Sciatic nerve (tissue), 2 donors: ENCODE measurements at regions not wholly inside any gene's neighbourhood (a gene's known extent, or its start where the extent isn't known, plus 50 kb on each side); places are given as distances from the start of the nearest gene placed in this dataset.
"Not testable (repeated sequence)": the region's sequence is repeated elsewhere in the genome, so short reads cannot be mapped to it uniquely, and the experiment has no call there.

Source experiments
- ATAC-seq: fragments of 200-7000 bp; cut with Tn5 transposase; one replicate; pipeline ENCODE4 v1.9.1; 2020; ENCODE audit warnings: mild to moderate bottlenecking, moderate library complexity
- DNase-seq: peaks from one replicate; pipeline ENCODE4 v3.0.0-alpha.2; 2020; ENCODE audit warnings: low spot score
- intact Hi-C: fragments of 100-400 bp; cut with DNase I; formaldehyde crosslinking; loops from one replicate; pipeline ENCODE4 v1.14.2; 2022
- donor health status: DM: no; HTN: no; CAD: no.
- donor health status: DM: no; HTN: no; CAD: no.

- DNase-seq (no peak), ATAC-seq (no peak)
- intact Hi-C loops = no loop called here
Measured at GRCh38 chr3:6671363-6671762, 189.6 kb upstream of the GRM7 start.

GRCh38 chr3:6679510-6679909 is 181.4 kb upstream of the GRM7 start:
- intact Hi-C loops = no loop called here
- no peak for DNase-seq
- ATAC-seq = no peak

- no peak for ATAC-seq
- intact Hi-C loops = no loop called here
- no peak for DNase-seq
Measured at GRCh38 chr3:6680119-6680806, 180.7 kb upstream of the GRM7 start.

- no peak for ATAC-seq
- no peak for DNase-seq
- intact Hi-C loops = no loop called here
Measured at GRCh38 chr3:6697285-6697684, 163.6 kb upstream of the GRM7 start.

- DNase-seq = no peak
- intact Hi-C loops = no loop called here
Measured at GRCh38 chr3:6697722-6698121, 163.2 kb upstream of the GRM7 start.

GRCh38 chr3:6704817-6705216 is 156.1 kb upstream of the GRM7 start:
- ATAC-seq, intact Hi-C loops: not testable (repeated sequence)

More at GRCh38 chr3:6697722-6698121, 163.2 kb upstream of the GRM7 start:
- no peak for ATAC-seq

GRCh38 chr3:6706777-6707176 is 154.1 kb upstream of the GRM7 start:
- no peak for ATAC-seq
- intact Hi-C loops = no loop called here
- no peak for DNase-seq

More at GRCh38 chr3:6704817-6705216, 156.1 kb upstream of the GRM7 start:
- not testable (repeated sequence) for DNase-seq

GRCh38 chr3:6709178-6709577 is 151.7 kb upstream of the GRM7 start:
- ATAC-seq (no peak), DNase-seq (no peak)
- intact Hi-C loops = no loop called here

GRCh38 chr3:6714962-6715361 is 146.0 kb upstream of the GRM7 start:
- intact Hi-C loops = no loop called here
- no peak for DNase-seq
- ATAC-seq = no peak

GRCh38 chr3:6716420-6716819 is 144.5 kb upstream of the GRM7 start:
- intact Hi-C loops = no loop called here
- no peak for ATAC-seq
- DNase-seq = no peak

GRCh38 chr3:6717026-6717943 is 143.6 kb upstream of the GRM7 start:
- intact Hi-C loops = no loop called here
- DNase-seq (no peak), ATAC-seq (no peak)

GRCh38 chr3:6719999-6720398 is 140.9 kb upstream of the GRM7 start:
- intact Hi-C loops = no loop called here
- no peak for ATAC-seq

GRCh38 chr3:6721491-6721890 is 139.4 kb upstream of the GRM7 start:
- intact Hi-C loops = no loop called here
- ATAC-seq (no peak), DNase-seq (no peak)

More at GRCh38 chr3:6719999-6720398, 140.9 kb upstream of the GRM7 start:
- no peak for DNase-seq

GRCh38 chr3:6723205-6723604 is 137.7 kb upstream of the GRM7 start:
- intact Hi-C loops = no loop called here
- DNase-seq = no peak

GRCh38 chr3:6726811-6727210 is 134.1 kb upstream of the GRM7 start:
- ATAC-seq = no peak
- intact Hi-C loops = no loop called here
- no peak for DNase-seq

More at GRCh38 chr3:6723205-6723604, 137.7 kb upstream of the GRM7 start:
- no peak for ATAC-seq

GRCh38 chr3:6732807-6733206 is 128.1 kb upstream of the GRM7 start:
- DNase-seq (no peak), ATAC-seq (no peak)
- intact Hi-C loops = no loop called here

GRCh38 chr3:6733699-6734394 is 127.1 kb upstream of the GRM7 start:
- no peak for ATAC-seq
- no peak for DNase-seq
- intact Hi-C loops = no loop called here

GRCh38 chr3:6734395-6734746 is 126.5 kb upstream of the GRM7 start:
- ATAC-seq (no peak), DNase-seq (no peak)
- intact Hi-C loops = no loop called here

GRCh38 chr3:6736836-6737629 is 123.9 kb upstream of the GRM7 start:
- DNase-seq (no peak), ATAC-seq (no peak)
- intact Hi-C loops = no loop called here
